ENCODE measurements at regions not wholly inside any gene's neighbourhood (a gene's known extent, or its start where the extent isn't known, plus 50 kb on each side); places are given as distances from the start of the nearest gene placed in this dataset.

GRCh38 chr3:5295191-5295690 is 107.7 kb downstream of the EDEM1 start:
- TF ChIP-seq CTCF (IDR thresholded peaks at IDR 0.05; ENCODE audit: borderline replicate concordance, insufficient read depth, low read depth, low read length) = no peak
- no peak overlapping the region for H3K4me3 ChIP-seq (ENCODE audit: low read depth, low read length)

GRCh38 chr3:5296362-5296761 is 108.9 kb downstream of the EDEM1 start:
- TF ChIP-seq CTCF (IDR thresholded peaks at IDR 0.05; ENCODE audit: borderline replicate concordance, insufficient read depth, low read depth, low read length) = no peak
- no peak overlapping the region for H3K4me3 ChIP-seq (ENCODE audit: low read depth, low read length)

GRCh38 chr3:5297895-5298294 is 110.4 kb downstream of the EDEM1 start:
- no peak for TF ChIP-seq CTCF (IDR thresholded peaks at IDR 0.05; ENCODE audit: borderline replicate concordance, insufficient read depth, low read depth, low read length)
- no peak overlapping the region for H3K4me3 ChIP-seq (ENCODE audit: low read depth, low read length)

GRCh38 chr3:5298453-5298852 is 110.9 kb downstream of the EDEM1 start:
- no peak overlapping the region for H3K4me3 ChIP-seq (ENCODE audit: low read depth, low read length)
- no peak for TF ChIP-seq CTCF (IDR thresholded peaks at IDR 0.05; ENCODE audit: borderline replicate concordance, insufficient read depth, low read depth, low read length)

- H3K4me3 ChIP-seq (ENCODE audit: low read depth, low read length) = no peak overlapping the region
- no peak for TF ChIP-seq CTCF (IDR thresholded peaks at IDR 0.05; ENCODE audit: borderline replicate concordance, insufficient read depth, low read depth, low read length)
Observed at GRCh38 chr3:5299161-5299560, 111.7 kb downstream of the EDEM1 start.

- no peak overlapping the region for H3K4me3 ChIP-seq (ENCODE audit: low read depth, low read length)
- TF ChIP-seq CTCF (IDR thresholded peaks at IDR 0.05; ENCODE audit: borderline replicate concordance, insufficient read depth, low read depth, low read length) = no peak
Observed at GRCh38 chr3:5300638-5301037, 113.1 kb downstream of the EDEM1 start.

- no peak overlapping the region for H3K4me3 ChIP-seq (ENCODE audit: low read depth, low read length)
- TF ChIP-seq CTCF (IDR thresholded peaks at IDR 0.05; ENCODE audit: borderline replicate concordance, insufficient read depth, low read depth, low read length) = no peak
Observed at GRCh38 chr3:5301651-5302297, 114.3 kb downstream of the EDEM1 start.
